ENCODE measurements at regions not wholly inside any gene's neighbourhood (a gene's known extent, or its start where the extent isn't known, plus 50 kb on each side); places are given as distances from the start of the nearest gene placed in this dataset.

DNA sequence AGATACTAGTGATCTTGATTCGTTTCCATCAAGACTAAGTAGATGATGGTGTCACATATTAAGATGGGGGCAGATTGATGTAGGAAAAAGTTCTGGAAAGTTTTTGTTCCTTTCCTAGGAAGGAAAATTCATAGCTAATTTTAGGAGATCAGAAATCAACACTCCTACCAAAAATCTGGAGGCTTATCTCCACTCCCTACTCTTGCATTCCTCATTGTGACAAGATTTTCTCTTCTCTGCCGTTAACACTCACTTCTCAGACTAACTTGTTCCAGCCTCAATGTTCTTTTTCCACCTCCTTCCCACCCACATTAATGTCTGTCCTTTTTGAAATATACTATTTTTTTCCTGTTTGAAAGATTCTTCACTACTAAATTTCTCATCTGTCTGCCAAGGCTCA lies 851.9 kb upstream of the GHITM start:
- TF ChIP-seq ZFX (IDR thresholded peaks at IDR 0.05; ENCODE audit: borderline replicate concordance), result no peak
- TF ChIP-seq CTCF (IDR thresholded peaks at IDR 0.05), result no peak
- no peak overlapping the region for H3K27ac ChIP-seq

DNA sequence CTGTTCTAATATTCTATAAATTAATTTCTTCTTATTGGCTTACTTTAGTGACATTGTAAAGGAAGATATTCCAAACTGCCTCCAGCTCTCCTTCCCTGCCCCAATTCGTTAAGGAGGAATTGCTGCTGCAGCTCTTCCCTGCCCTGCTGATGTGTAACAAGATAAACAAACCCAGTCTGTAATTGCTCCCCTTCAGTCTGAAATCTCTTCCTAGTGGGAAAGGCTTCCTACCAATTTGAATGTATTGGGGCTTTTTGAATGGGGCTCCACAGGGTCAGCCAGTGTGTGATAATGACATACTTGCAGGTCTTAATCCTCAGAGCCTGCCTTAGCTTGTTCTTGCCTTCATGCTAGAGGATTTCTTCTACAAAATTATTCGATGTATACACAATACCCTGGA lies 849.9 kb upstream of the GHITM start:
- H3K27ac ChIP-seq, result no peak overlapping the region
- TF ChIP-seq ZFX (IDR thresholded peaks at IDR 0.05; ENCODE audit: borderline replicate concordance), result no peak
- no peak for TF ChIP-seq CTCF (IDR thresholded peaks at IDR 0.05)

DNA sequence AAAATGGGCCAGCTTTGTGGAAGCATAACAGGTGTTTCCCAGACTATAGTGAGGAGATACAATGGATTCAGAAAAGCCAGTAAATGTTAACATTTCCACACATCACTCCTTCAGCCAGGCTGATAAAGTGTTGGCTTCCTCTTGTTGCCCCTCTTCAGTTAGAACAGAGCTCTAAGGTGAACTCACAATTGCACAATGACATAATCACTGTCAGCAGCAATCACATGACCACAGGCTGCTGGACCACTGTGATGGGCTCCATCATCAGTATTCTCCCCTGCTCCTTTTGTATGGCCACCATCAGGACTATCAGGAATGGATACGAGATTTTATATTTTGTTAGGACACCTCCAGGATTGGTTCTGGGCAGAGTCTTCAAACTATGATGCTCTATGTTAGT lies 849.4 kb upstream of the GHITM start:
- no peak overlapping the region for H3K27ac ChIP-seq
- TF ChIP-seq ZFX (IDR thresholded peaks at IDR 0.05; ENCODE audit: borderline replicate concordance), result no peak
- TF ChIP-seq CTCF (IDR thresholded peaks at IDR 0.05), result no peak

GRCh38 chr10:83301732-83302131 lies 837.6 kb upstream of the GHITM start:
- TF ChIP-seq ZFX (IDR thresholded peaks at IDR 0.05; ENCODE audit: borderline replicate concordance), result no peak
- no peak for TF ChIP-seq CTCF (IDR thresholded peaks at IDR 0.05)
- H3K27ac ChIP-seq, result no peak overlapping the region

DNA sequence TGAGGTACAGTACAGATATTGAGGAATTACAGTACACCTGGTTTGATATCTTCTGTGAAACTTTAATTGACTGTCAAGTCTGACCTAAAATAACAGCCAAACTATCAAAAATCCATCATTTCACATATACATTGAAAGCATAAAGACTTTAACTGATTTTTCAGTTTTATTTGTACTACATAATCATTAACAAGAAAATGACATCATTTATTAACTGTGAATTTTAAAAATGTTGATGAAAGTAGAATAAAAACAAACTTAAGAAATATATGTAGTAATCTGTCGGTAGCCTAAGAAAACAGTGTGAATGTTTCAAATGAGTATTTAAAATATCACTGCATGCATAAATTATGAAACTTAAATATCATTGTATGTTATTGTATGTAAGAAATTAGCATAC lies 836.7 kb upstream of the GHITM start:
- H3K27ac ChIP-seq, result no peak overlapping the region
- TF ChIP-seq ZFX (IDR thresholded peaks at IDR 0.05; ENCODE audit: borderline replicate concordance) (no peak), CTCF (IDR thresholded peaks at IDR 0.05) (no peak)

GRCh38 chr10:83310688-83311087 lies 828.6 kb upstream of the GHITM start:
- H3K27ac ChIP-seq, result no peak overlapping the region
- TF ChIP-seq CTCF (IDR thresholded peaks at IDR 0.05) (no peak), ZFX (IDR thresholded peaks at IDR 0.05; ENCODE audit: borderline replicate concordance) (no peak)

- TF ChIP-seq ZFX (IDR thresholded peaks at IDR 0.05; ENCODE audit: borderline replicate concordance), result no peak
- no peak for TF ChIP-seq CTCF (IDR thresholded peaks at IDR 0.05)
- no peak overlapping the region for H3K27ac ChIP-seq
These were observed 826.7 kb upstream of the GHITM start for GRCh38 chr10:83312570-83312969.
